GM19324 (cell line): ENCODE measurements at regions not wholly inside any gene's neighbourhood (a gene's known extent, or its start where the extent isn't known, plus 50 kb on each side); places are given as distances from the start of the nearest gene placed in this dataset.

Experiments
- ATAC-seq: cut with Tn5 transposase; IDR thresholded peaks from one replicate; pipeline ENCODE4 v1.9.1; 2021; ENCODE audit warnings: mild to moderate bottlenecking, moderate library complexity; ENCODE audit not compliant: unreplicated experiment, low FRiP score

GRCh38 chr13:88526186-88526852 lies 855.1 kb downstream of the SLITRK5 start:
- ATAC-seq: no peak

- no peak for ATAC-seq
These were observed 855.7 kb downstream of the SLITRK5 start for GRCh38 chr13:88526853-88527215.

- no peak for ATAC-seq
These were observed 870.8 kb downstream of the SLITRK5 start for GRCh38 chr13:88541994-88542393.

- no peak for ATAC-seq
These were observed 873.7 kb downstream of the SLITRK5 start for GRCh38 chr13:88544836-88545235.

DNA sequence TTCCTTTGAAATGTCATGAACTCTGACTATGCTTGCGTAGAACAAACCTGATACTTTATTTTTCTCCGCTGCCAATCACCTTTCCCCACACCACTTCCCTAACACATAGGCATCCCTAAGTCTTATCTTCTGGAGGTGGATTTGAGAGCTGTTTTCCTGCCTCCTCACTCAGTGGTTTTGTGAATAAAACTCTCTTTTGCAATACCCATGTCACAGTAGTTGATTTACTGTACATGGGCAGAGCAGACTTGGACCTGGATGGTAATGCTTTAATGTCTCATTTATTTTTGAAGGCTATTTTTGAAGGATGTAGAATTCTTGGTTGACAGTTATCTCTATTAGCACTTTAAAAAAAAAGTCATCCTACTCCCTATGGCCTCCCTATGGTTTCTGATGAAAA lies 881.8 kb downstream of the SLITRK5 start:
- ATAC-seq: no peak

GRCh38 chr13:88565566-88565965 lies 894.4 kb downstream of the SLITRK5 start:
- ATAC-seq: no peak

DNA sequence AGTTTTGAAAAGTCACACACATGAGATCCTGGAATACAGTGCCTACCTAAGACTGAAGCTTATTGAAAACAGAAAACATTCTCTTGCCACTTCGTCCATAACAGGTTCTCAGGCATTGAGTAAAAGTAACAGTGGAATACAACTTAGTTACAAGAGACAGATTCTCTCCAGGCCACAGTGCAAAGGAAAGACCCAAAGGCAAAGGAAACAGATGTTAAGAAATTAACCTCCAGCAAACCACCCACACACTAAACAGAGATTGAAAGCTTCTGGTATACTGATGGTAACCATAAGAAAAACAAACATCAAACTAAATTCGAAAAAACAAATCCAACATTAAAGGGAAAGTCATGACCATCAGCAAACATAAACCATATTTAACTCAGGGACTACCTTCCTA lies 914.7 kb downstream of the SLITRK5 start:
- ATAC-seq: no peak

- ATAC-seq: no peak
These were observed 915.1 kb downstream of the SLITRK5 start for GRCh38 chr13:88586263-88586662.

DNA sequence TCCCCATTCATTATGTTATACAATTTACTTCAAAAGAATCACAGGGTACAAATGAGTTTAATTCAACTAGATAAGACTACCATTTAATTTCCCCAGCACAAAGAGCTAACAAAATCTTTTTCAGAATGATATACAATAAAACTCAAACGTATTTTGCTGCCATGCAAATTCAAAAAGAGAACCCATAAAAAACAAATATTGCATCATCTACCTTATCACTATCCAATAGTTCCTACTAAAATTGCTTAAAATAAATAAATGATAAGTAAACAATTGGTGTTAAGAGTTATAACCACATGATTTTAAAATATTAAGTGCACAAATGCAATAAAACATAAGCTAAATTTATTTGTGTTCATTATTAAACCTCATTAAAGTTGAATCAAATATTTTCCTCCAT lies 919.4 kb downstream of the SLITRK5 start:
- no peak for ATAC-seq

DNA sequence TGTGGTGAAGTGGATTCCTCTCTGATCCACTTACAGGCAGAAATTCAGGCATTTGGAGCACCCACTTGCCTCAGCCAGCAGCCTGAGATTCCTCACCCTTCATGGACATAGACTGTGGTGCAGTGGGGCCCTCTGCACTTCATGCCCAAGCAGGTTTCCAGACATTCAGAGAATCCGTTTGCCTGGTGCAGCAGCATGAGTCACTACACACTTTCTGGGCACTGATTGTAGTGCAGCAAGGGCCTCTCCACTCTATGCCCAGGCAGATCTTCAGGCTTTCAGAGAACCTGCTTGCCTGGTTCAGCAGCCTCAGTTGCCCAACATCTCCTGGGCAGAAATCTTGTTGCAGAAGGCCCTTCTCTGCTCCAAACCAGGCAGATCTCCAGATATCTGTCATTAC lies 920.9 kb downstream of the SLITRK5 start:
- no peak for ATAC-seq

- no peak for ATAC-seq
These were observed 930.8 kb downstream of the SLITRK5 start for GRCh38 chr13:88601949-88602348.

DNA sequence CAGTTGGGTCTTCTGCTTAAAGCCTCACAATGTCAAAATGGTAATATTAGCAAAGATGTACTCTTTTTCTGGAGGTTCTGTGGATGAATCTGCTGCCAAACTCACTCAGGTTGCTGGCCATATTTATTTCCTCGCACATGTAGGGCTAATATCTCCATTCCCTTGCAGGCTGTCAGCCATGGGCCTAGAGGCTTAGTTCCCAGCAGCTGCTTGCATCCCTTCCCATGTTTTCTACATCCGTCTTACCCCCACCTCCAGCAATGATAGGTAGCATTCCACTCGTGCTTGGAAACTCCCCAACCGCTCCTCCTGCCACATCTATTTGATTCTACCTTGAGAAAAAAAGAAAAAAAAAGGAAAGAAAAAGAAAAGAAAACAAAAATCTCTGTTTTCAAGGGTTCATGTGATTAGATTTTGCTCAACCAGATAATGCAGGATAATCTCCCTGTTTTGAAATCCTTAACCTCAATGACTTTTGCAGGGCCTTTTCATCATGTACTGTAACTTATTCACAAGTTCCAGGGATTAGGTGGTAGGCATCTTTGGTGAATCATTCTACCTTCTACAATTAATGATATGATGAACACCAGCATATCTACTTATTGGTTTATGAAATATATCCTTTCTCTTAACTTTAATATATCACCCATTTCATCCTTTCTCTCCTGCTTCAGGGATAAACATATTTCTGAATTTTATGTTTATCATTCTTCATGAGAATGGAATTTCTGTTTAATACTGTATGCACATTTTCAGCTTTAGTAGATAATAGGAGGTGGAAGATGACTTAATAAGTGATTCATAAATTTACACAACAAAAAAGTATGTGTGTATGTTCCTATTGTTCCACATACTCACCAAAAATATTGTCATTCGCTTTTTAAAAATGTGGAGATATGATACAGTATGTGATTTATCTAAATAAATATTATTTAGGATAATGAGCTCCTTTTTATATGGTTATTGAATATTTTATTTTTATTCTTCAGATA lies 931.9 kb downstream of the SLITRK5 start:
- no peak for ATAC-seq

DNA sequence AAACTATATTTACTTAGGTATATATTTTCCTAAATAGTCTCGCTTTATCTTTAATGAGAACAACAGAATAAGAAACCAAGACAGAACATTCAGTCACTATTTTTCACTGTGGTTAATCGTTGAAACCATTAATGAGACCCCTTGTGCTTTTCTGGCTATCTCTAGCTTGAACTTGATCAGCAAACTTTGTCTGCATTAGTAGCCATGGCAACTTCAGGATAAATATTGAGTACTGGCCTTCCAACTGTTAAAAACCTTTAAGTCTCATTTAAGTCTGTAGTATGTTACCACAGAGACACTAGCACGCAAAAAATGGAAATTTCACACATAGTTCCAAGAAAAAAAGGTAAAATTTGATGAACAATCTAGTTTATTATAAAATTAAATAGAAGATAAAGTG lies 946.0 kb downstream of the SLITRK5 start:
- no peak for ATAC-seq

DNA sequence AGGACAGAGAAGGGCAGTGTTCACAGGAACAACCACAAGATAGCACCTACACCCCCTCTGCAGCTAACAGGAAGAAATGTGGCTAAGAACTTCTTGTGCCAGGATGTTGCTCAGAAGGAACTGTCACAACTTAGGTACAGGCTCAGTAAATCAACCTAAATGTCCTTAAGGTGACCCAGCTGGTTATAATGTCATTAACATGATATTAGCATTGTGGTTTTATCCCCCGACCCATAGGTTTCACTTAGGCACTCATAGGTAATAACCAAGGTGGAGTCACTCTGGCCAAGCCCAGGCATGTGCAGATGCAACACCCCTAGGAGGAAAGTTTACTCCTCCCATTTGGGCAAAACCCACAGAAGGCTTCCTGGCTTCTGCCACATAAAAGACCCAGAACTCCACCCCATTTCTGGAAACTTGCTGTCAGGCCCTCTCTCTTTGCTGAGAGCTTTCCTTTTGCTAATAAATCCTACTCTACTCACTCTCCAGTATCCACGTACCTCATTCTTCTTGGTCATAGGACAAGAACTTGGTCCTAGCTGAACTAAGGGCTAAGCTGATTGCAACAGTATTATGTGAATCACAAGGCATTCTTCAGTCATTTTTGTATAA lies 951.3 kb downstream of the SLITRK5 start:
- ATAC-seq: no peak

GRCh38 chr13:88623150-88623549 lies 952.0 kb downstream of the SLITRK5 start:
- ATAC-seq: no peak

- no peak for ATAC-seq
These were observed 955.9 kb downstream of the SLITRK5 start for GRCh38 chr13:88627071-88627470.

GRCh38 chr13:88628882-88629281 lies 957.7 kb downstream of the SLITRK5 start:
- no peak for ATAC-seq

DNA sequence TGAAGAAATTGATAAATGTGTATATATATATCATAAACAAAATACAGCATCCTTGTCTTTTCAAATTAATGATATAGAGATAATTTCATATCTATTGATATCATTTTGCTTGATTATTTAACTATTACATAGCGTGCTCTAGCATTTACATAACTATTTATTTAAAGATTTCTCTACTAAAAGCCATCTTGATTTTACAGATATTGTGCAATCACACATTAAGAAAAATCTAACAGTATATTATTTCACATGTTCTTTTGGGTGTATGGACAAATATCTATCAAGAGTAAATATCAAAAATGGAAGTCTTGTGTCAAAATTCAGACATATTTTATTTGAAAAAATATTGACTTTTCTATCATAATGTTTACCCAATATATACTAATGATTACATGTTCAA lies 966.8 kb downstream of the SLITRK5 start:
- ATAC-seq: no peak

DNA sequence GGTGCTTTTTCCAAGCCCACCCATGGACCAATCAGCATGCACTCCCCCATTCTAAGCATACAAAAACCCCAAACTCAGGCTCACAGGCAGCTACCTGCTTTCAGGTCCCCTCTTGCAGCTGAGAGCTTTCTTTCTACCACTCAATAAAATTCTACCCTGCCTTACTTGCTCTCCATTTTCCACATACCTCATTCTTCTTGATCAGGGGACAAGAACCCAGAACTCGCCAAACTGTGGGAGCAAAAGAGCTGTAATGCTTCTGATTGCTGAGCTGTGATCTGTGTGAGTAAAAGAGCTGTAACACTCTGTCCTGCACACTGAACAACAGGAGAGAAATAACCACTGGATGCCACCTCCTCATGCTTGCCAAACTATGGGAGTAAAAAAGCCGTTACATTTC lies 972.1 kb downstream of the SLITRK5 start:
- ATAC-seq: no peak

DNA sequence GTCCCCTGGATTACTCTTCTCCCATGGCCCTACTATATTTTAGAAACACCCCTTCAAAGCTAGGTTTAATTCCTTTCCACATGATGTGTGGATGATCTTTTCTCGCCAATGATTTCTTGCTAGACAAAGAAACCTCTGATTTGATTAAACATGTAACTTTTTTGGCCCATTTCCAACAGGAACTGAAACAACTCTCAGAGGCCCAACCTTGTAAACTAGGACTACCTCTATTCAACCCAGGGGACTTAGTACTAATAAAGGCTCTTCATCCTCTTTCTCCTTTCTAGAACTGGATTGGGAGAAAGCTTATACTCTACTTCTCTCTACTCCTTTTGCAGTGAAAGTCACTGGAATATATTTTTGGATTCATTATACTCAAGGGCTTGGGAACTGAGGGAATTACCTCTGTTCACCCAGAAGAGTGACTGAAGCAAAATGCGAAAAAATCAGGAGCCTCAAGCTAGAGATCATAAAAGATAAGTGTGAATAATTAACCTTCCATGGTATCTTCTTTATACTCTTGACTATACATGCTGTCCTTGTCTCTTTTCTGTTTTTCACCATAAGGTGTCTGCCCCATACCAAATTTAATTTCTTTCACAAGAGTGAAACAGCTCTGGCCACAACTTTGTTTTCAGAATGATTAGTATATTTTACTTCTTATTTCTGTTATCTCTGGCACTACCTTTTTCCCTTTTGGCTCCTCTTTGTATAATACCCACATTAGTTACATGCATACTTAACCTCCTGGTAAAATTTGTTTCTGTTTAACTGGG lies 977.6 kb downstream of the SLITRK5 start:
- no peak for ATAC-seq

DNA sequence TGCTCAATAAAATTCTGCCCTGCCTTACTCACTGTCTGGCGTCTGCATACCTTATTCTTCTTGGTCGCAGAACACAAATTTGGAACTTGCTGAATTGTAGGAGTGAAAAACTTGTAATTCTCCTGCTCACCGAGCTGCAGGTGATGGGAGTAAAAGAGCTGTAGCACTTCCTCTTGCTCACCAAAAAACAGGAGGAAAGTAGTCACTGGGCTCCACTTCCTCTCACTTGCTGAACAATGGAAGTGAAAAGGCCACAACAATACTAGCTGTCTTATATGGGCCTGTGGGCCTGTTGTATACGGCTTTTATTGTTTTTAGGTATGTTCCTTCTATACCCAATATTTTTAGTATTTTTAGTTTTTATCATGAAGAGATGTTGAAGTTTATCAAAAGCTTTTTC lies 978.7 kb downstream of the SLITRK5 start:
- ATAC-seq: no peak
